ENCODE measurements at regions not wholly inside any gene's neighbourhood (a gene's known extent, or its start where the extent isn't known, plus 50 kb on each side); places are given as distances from the start of the nearest gene placed in this dataset.

DNA sequence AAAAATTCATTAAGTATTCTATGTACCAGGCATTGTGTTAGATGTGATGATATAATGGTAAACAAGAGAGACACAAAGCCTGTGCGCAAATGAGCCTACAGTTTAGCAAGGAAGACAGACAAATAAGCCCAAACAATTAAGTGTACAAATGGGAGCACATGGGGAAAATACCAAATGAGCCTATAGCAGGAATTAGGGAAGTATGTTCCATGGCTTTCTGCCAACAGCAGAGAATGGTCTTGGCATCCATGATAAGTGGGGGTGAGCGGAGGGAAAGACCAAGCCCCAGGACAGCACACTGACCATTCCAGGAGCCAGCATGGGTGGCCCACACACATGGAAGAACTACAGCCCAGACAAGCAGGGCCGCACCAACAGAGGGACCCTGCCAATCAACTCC, 369.7 kb downstream of the DEPDC1B start:
- DNase-seq: no peak

GRCh38 chr5:60325870-60326269, 374.1 kb downstream of the DEPDC1B start:
- DNase-seq: no peak

GRCh38 chr5:60323596-60323995, 376.4 kb downstream of the DEPDC1B start:
- no peak for DNase-seq

- DNase-seq: no peak
Measured at GRCh38 chr5:60312098-60312497, 387.9 kb downstream of the DEPDC1B start.

DNA sequence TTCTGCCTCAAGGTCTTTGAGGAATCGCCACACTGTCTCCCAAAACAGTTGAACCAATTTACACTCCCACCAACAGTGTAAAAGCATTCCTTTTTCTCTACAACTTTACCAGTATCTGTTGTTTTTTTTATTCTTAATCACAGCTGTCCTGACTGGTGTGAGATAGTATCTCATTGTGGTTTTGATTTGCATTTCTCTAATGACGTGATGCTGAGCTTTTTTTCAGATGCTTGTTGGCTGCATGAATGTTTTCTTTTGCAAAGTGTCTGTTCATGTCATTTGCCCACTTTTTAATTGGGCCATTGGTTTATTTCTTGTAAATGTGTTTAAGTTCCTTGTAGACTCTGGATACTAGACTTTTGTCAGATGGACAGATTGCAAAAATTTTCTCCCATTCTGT, 400.0 kb downstream of the DEPDC1B start:
- no peak for DNase-seq

- DNase-seq: no peak
Measured at GRCh38 chr5:60297658-60298057, 402.3 kb downstream of the DEPDC1B start.

GRCh38 chr5:60295423-60295822, 401.9 kb upstream of the PDE4D start:
- DNase-seq: no peak

DNA sequence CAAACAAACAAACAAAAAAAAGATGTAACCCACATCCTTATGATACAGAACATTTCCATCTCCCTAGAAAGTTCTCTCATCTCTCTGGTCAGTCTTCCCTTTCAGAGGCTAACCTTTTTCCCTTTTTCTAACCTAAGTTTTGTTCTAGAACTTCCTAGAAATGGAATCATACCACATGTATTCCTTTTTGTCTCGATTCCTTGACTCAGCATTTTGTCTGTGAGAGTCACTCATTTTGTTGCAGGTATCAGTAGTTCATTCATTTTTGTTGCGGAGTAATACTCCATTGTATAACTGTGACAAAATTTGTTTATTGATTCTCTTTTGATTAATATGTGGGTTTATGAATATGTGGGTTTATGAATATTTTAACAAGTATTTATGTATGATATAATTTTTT, 400.0 kb upstream of the PDE4D start:
- DNase-seq: no peak

DNA sequence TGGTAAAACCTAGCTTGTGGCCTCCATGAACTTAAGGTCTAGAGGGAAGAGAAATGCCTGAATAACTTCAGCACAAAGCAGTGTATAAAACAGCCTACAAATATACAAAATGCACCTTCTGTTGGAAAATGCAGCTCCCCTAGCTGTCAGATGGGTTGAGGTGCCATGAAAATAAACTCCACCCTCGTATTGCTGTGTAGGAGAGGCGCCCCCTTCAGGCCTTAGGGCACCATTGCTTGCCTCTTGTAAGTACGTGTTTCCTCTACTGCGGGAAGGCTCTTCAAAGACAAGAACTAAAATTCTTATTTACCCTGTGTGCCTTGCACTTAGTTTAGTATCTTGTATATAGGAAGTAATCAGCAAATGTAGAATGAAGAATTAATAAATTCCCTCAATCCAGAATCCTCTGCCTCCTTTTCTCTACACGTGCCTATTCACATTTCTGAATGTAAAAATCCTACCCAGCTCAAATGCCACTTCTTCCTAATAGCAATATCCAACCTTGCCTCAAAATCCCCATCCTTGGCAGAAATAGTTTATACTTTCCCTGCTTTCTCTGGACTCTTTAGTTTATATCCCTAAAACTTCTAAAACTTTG, 393.7 kb upstream of the PDE4D start:
- DNase-seq: peak; percentile 64 to 70

DNA sequence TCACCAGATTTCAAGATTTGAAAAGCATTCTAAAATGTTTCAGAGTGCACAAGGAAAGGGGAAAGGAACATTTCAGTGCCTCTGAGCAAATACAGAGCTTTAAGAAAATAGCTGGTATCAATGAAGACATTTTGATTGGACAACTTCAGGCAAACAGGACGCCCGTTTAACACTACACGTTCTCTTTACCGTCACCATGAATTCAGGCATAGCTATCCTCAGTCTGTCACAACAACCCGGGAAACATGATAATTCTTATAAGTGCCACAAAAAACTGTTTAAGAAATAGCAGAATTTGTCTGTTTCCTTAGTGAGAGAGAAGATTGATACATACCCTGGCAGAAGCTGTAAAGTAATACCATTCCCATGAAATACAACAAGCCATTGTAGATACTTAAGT, 392.4 kb upstream of the PDE4D start:
- DNase-seq: no peak

DNA sequence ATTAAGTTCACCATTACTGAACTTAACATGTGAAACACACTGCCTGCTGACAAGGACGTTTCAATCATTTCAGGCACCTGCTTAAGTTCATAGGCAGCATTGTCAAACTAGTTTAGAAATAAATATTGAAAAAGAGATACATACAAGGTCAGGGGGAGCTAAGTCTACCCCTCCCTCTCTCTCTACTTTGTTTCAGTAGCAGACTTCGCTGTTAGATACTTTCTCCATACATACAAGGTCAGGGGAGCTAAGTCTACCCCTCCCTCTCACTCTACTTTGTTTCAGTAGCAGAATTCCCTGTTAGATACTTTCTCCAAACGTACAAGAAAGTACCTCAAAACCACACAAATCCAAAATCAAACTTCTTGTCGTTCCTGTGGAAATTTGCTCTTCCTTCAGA, 387.4 kb upstream of the PDE4D start:
- DNase-seq: no peak

DNA sequence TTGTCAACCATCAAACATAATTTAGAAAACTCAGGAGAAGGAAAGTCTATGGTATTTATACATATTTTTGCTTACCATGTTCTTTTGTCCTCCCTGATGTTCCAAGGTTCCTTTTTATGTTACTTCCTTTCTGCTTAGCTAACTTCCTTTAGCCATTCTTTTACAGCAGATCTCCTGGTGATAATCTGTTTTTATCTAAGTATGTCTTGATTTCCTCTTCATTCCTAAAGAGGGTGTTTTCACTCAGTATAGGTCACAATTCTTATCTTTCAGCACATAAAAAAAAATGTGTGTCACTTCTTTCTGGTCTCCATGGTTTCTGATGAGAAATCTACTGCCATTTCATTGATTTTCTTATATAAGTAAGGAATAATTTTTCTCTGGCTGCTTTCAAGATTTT, 384.4 kb upstream of the PDE4D start:
- DNase-seq: no peak

DNA sequence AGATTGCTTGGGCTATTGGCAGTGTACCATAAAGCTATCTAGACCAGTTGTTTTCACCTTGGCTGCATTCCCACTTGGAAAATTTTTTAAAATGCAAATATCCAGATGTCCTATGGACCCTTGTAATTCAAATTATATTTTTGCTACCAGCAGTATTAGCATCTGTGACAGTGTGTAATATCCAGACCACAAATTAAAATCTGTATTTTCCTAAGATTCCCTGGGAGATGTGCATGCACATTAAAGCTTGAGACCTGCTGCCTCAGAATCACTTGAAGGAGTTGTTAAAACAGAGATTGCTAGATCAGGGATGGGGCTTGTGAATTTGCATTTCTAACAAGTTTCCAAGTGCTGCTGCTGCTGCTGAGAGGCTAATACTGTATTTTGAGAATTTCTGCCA, 381.2 kb upstream of the PDE4D start:
- DNase-seq: no peak

DNA sequence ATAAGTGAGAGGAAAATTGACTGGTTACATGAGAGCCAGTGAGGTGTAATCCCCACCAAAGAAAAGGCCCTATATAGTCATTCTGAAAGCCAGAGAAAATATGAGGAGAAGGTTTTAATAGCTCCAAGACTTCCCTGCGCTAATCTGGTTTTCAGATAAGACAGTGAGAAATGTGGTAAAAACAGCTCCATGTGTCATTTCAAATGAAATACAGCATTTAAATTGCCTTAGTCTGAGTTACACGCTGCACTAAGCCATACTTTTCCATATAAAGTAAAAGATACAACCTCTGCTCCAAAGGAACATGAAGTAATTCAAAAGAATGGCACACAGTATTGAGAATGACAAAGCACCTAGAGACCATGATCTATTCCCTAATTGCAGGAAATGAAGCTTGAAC, 378.0 kb upstream of the PDE4D start:
- no peak for DNase-seq

GRCh38 chr5:60267907-60268306, 374.4 kb upstream of the PDE4D start:
- DNase-seq: no peak

- no peak for DNase-seq
Measured at GRCh38 chr5:60263346-60263745, 369.8 kb upstream of the PDE4D start.

DNA sequence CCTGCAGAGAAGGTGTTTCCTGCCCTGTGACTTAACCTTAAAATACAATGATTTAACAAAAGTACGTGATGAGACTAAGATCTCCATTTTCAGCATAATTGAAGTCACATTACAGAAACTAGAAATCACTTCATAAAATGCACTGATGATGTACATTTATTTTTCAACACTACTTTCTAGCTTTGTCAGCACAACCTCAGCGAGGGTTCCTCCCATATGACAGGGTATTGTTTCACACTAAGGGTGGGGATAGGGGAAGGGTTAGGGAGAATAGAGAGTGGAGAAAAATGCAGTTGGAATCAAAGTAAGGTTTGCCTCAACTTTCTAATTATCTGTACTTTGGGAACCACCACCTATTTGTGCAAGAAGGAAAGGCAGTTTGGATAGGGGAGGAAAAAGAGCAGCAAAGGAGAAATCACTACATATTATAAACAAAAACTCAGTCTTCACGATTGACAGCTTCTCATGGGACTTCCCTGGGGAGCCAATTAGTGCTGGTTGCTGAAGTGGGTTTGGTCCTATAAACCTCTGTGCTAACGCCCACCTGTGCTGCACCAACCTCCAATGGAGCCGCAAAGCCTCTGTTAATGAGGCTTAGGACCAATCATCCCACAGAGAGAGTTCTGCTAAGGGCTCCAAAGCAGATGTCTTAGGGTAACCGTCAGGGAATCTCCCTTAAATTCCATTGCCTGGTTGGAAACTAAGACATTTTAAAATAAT, 369.2 kb upstream of the PDE4D start:
- no peak for DNase-seq

DNA sequence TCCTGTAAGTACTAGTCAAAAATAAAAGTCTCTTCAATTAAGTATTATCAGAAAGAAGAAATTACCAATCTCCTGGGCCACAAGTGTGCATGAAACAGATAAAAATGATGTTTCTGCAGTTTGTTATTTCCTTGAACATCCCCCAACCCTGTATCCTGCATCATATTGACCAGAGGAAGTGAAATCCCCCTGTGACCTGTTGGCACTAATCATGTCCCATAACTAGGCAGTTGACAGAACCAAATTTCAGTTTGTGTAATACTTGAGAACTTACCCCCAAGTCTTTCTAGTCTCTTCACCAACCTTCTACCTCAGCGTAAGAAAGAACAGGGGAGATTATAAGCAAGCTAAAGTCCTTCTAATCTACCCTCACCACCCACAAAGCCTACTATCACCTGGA, 368.2 kb upstream of the PDE4D start:
- DNase-seq: no peak

GRCh38 chr5:60260658-60261057, 367.1 kb upstream of the PDE4D start:
- no peak for DNase-seq

- DNase-seq: no peak
Measured at GRCh38 chr5:60259730-60260129, 366.2 kb upstream of the PDE4D start.

GRCh38 chr5:60257596-60258271, 364.2 kb upstream of the PDE4D start:
- DNase-seq: no peak

DNA sequence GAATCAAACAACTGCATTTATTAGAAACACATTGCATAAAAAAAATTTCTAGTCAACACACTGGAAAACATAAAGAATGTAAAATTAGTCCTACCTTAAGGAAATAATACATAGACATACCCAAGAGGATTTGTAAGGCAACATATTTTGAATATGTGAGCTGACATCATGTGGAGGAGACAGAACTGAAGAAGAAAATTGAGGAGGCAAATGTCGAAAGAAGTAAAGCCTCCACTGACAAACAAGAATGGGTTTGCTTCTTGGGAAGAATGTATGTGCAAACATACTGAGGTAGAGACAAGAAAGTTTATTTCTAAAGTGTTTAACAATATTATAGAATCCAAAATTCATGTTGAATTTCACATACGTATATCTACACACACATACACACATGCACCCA, 363.0 kb upstream of the PDE4D start:
- no peak for DNase-seq

DNA sequence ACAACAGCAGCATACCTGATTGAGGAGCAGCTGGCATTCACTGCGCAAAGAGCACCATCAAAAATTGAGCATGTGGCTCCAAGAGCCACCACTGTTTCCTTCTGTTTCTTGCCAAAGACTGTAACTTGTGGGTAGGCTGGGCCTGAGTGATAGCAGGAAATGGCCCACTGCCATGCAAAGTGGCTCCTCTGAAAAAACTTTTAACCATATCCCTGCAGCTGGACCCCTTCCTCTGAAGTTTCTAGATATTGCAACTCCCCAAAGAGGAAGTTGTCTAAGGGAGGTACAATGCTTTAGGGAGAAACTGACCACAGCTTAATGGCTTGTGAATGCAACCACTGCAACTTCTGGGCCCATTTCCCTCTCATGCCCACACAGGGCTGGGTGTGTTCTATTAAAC, 355.4 kb upstream of the PDE4D start:
- DNase-seq: no peak

- DNase-seq: no peak
Measured at GRCh38 chr5:60243713-60244112, 350.2 kb upstream of the PDE4D start.
